Uterus (tissue), 3 donors: ENCODE measurements at regions not wholly inside any gene's neighbourhood (a gene's known extent, or its start where the extent isn't known, plus 50 kb on each side); places are given as distances from the start of the nearest gene placed in this dataset.
"Not testable (repeated sequence)": the region's sequence is repeated elsewhere in the genome, so short reads cannot be mapped to it uniquely, and the experiment has no call there.

Source experiments
- DNase-seq, 2 donors: peaks; one replicate each; pipeline ENCODE4 v3.0.0-alpha.2; 2019 to 2020
- H3K27ac ChIP-seq, 2 donors: fragments of 200-600 bp; sonication (generic); 1 replicate in 1 of 2; 2 replicates in 1 of 2; pipeline ENCODE4 v1.5.1; 2016 to 2018
- H3K27me3 ChIP-seq, 2 donors: fragments of 200-600 bp; sonication (generic); one replicate each; pipeline ENCODE4 v1.5.1; 2018 to 2019; ENCODE audit warnings: control low read depth in 1 of 2
- H3K36me3 ChIP-seq, 2 donors: fragments of 200-600 bp; sonication (generic); one replicate each; pipeline ENCODE4 v1.5.1; 2019; ENCODE audit warnings: control low read depth in 1 of 2
- H3K4me1 ChIP-seq, 2 donors: fragments of 200-600 bp; sonication (generic); one replicate each; pipeline ENCODE4 v1.5.1; 2018 to 2019; ENCODE audit warnings: control low read depth in 1 of 2
- H3K4me3 ChIP-seq, 2 donors: fragments of 200-600 bp; sonication (generic); 1 replicate in 1 of 2; 2 replicates in 1 of 2; pipeline ENCODE4 v1.5.1; 2018 to 2019; ENCODE audit warnings: mild to moderate bottlenecking in 1 of 2
- H3K9me3 ChIP-seq, 2 donors: fragments of 200-600 bp; sonication (generic); one replicate each; pipeline ENCODE4 v1.5.1; 2019; ENCODE audit warnings: control low read depth in 1 of 2
- CTCF ChIP-seq, 4 experiments: fragments of 200-600 bp in 2 of 4; fragments of 450-650 bp in 2 of 4; sonication (generic) in 2 of 4; IDR thresholded peaks; one replicate each; pipeline ENCODE4 v1.5.1; 2016 to 2019; ENCODE audit warnings: antibody characterized with exemption in 4 of 4, mild to moderate bottlenecking in 2 of 4, moderate library complexity in 1 of 4
- POLR2A ChIP-seq, 2 donors: fragments of 450-650 bp; IDR thresholded peaks; one replicate each; pipeline ENCODE4 v1.6.1; 2016; ENCODE audit warnings: antibody characterized with exemption in 2 of 2, mild to moderate bottlenecking in 1 of 2, moderate library complexity in 1 of 2
- intact Hi-C: fragments of 100-400 bp; cut with DNase I; formaldehyde crosslinking; loops from one replicate; pipeline ENCODE4 v1.15.1; 2023; ENCODE audit warnings: low total_unique reads
- donor health status: DM: yes; HTN: yes; CAD: no.

GRCh38 chr12:92398565-92399309, 253.1 kb upstream of the BTG1 start:
- H3K36me3 ChIP-seq: no peaks in the 10 kb centered on the region
- no peaks in the 10 kb centered on the region for H3K9me3 ChIP-seq
- intact Hi-C loops: no loop called here
- TF ChIP-seq POLR2A (IDR thresholded peaks at IDR 0.05) (no peak), CTCF (IDR thresholded peaks at IDR 0.05) (no peak)
- DNase-seq: no peak
- no peaks in the 10 kb centered on the region for H3K27me3 ChIP-seq
- H3K4me3 ChIP-seq: no peak overlapping the region
- H3K27ac ChIP-seq: no peak overlapping the region
- no peaks in the 10 kb centered on the region for H3K4me1 ChIP-seq

- peak in 1 of 2 donors; percentile 23 for DNase-seq
- Histone ChIP-seq H3K27ac (peak overlapping the region in 1 of 2 donors; percentile 11), H3K4me3 (no peak overlapping the region), H3K36me3 (no peaks in the 10 kb centered on the region), H3K9me3 (peaks cover 0 to 8% of the 10 kb centered on the region in 2 donors), H3K4me1 (no peaks in the 10 kb centered on the region), H3K27me3 (no peaks in the 10 kb centered on the region)
- no peak for TF ChIP-seq CTCF (IDR thresholded peaks at IDR 0.05)
- no peak for TF ChIP-seq POLR2A (IDR thresholded peaks at IDR 0.05)
- intact Hi-C loops: no loop called here
These were observed 251.1 kb upstream of the BTG1 start for GRCh38 chr12:92396647-92397252.

GRCh38 chr12:92395322-92395721, 249.7 kb upstream of the BTG1 start:
- TF ChIP-seq CTCF (IDR thresholded peaks at IDR 0.05) (no peak), POLR2A (IDR thresholded peaks at IDR 0.05) (no peak)
- Histone ChIP-seq H3K27ac (no peak overlapping the region), H3K9me3 (peaks cover 0 to 8% of the 10 kb centered on the region in 2 donors), H3K4me3 (no peak overlapping the region), H3K27me3 (no peaks in the 10 kb centered on the region), H3K4me1 (no peaks in the 10 kb centered on the region), H3K36me3 (no peaks in the 10 kb centered on the region)
- no peak for DNase-seq
- intact Hi-C loops: no loop called here

GRCh38 chr12:92394895-92395294, 249.2 kb upstream of the BTG1 start:
- no peaks in the 10 kb centered on the region for H3K27me3 ChIP-seq
- intact Hi-C loops: no loop called here
- peaks cover 0 to 8% of the 10 kb centered on the region in 2 donors for H3K9me3 ChIP-seq
- no peak overlapping the region for H3K4me3 ChIP-seq
- no peak overlapping the region for H3K27ac ChIP-seq
- DNase-seq: no peak
- TF ChIP-seq POLR2A (IDR thresholded peaks at IDR 0.05) (no peak), CTCF (IDR thresholded peaks at IDR 0.05) (no peak)
- no peaks in the 10 kb centered on the region for H3K4me1 ChIP-seq
- H3K36me3 ChIP-seq: no peaks in the 10 kb centered on the region

- intact Hi-C loops: no loop called here
These were observed 247.9 kb upstream of the BTG1 start for GRCh38 chr12:92393504-92393903.

GRCh38 chr12:92391726-92392125, 246.1 kb upstream of the BTG1 start:
- H3K4me1 ChIP-seq, intact Hi-C loops, H3K36me3 ChIP-seq, H3K27me3 ChIP-seq, H3K4me3 ChIP-seq, DNase-seq, H3K9me3 ChIP-seq, H3K27ac ChIP-seq: not testable (repeated sequence)

More at GRCh38 chr12:92393504-92393903, 247.9 kb upstream of the BTG1 start:
- H3K9me3 ChIP-seq: peaks cover 0 to 8% of the 10 kb centered on the region in 2 donors
- H3K27me3 ChIP-seq: no peaks in the 10 kb centered on the region
- H3K4me3 ChIP-seq: no peak overlapping the region
- H3K4me1 ChIP-seq: no peaks in the 10 kb centered on the region
- H3K27ac ChIP-seq: no peak overlapping the region
- TF ChIP-seq POLR2A (IDR thresholded peaks at IDR 0.05) (no peak), CTCF (IDR thresholded peaks at IDR 0.05) (no peak)
- no peaks in the 10 kb centered on the region for H3K36me3 ChIP-seq
- DNase-seq: no peak
